ENCODE measurements at regions not wholly inside any gene's neighbourhood (a gene's known extent, or its start where the extent isn't known, plus 50 kb on each side); places are given as distances from the start of the nearest gene placed in this dataset.

GRCh38 chr2:16493788-16494187 is 171.8 kb downstream of the CYRIA start:
- TF ChIP-seq FOXK2 (IDR thresholded peaks at IDR 0.05) (no peak), FOXM1 (IDR thresholded peaks at IDR 0.05; ENCODE audit: borderline replicate concordance) (no peak), ELF4 (IDR thresholded peaks at IDR 0.05) (no peak), NFRKB (IDR thresholded peaks at IDR 0.05) (no peak), LEF1 (IDR thresholded peaks at IDR 0.05; ENCODE audit: borderline replicate concordance) (no peak), CTBP1 (IDR thresholded peaks at IDR 0.05; ENCODE audit: borderline replicate concordance) (no peak), SUZ12 (IDR thresholded peaks at IDR 0.05) (no peak), FOXA1 (IDR thresholded peaks at IDR 0.05) (no peak), BHLHE40 (IDR thresholded peaks at IDR 0.05; ENCODE audit: borderline replicate concordance) (no peak), SP1 (IDR thresholded peaks at IDR 0.05) (no peak), HDGF (IDR thresholded peaks at IDR 0.05; ENCODE audit: borderline replicate concordance) (no peak), TARDBP (IDR thresholded peaks at IDR 0.05) (no peak), PKNOX1 (IDR thresholded peaks at IDR 0.05) (no peak), L3MBTL2 (conservative IDR thresholded peaks at IDR 0.05) (no peak), ZNF384 (IDR thresholded peaks at IDR 0.05) (no peak), ARNT (IDR thresholded peaks at IDR 0.05) (no peak)
- ChIA-PET CTCF (no interaction called here), POLR2A (no interaction called here)
- no peak for DNase-seq (ENCODE audit: extremely low spot score)

- no peak for DNase-seq (ENCODE audit: extremely low spot score)
- CTCF ChIA-PET: no interaction called here
- POLR2A ChIA-PET: no interaction called here
- TF ChIP-seq ARNT (IDR thresholded peaks at IDR 0.05) (no peak), FOXM1 (IDR thresholded peaks at IDR 0.05; ENCODE audit: borderline replicate concordance) (no peak)
These were observed 177.9 kb downstream of the CYRIA start for GRCh38 chr2:16487686-16488085.

GRCh38 chr2:16485251-16485650 is 180.4 kb downstream of the CYRIA start:
- no peak for TF ChIP-seq FOXA1 (IDR thresholded peaks at IDR 0.05)
- no peak for TF ChIP-seq L3MBTL2 (conservative IDR thresholded peaks at IDR 0.05)
- DNase-seq (ENCODE audit: extremely low spot score): no peak
- ChIA-PET POLR2A (no interaction called here), CTCF (no interaction called here)

- DNase-seq (ENCODE audit: extremely low spot score): no peak
- TF ChIP-seq TARDBP (IDR thresholded peaks at IDR 0.05) (no peak), LEF1 (IDR thresholded peaks at IDR 0.05; ENCODE audit: borderline replicate concordance) (no peak)
- ChIA-PET POLR2A (no interaction called here), CTCF (no interaction called here)
These were observed 183.2 kb downstream of the CYRIA start for GRCh38 chr2:16482460-16482859.

GRCh38 chr2:16481351-16481750 is 184.3 kb downstream of the CYRIA start:
- ChIA-PET POLR2A (no interaction called here), CTCF (no interaction called here)
- no peak for TF ChIP-seq FOXA1 (IDR thresholded peaks at IDR 0.05)
- TF ChIP-seq CTBP1 (IDR thresholded peaks at IDR 0.05; ENCODE audit: borderline replicate concordance): no peak
- no peak for TF ChIP-seq ARNT (IDR thresholded peaks at IDR 0.05)
- no peak for TF ChIP-seq NFRKB (IDR thresholded peaks at IDR 0.05)
- no peak for TF ChIP-seq FOXK2 (IDR thresholded peaks at IDR 0.05)
- no peak for TF ChIP-seq TARDBP (IDR thresholded peaks at IDR 0.05)
- no peak for TF ChIP-seq HDGF (IDR thresholded peaks at IDR 0.05; ENCODE audit: borderline replicate concordance)
- no peak for TF ChIP-seq PKNOX1 (IDR thresholded peaks at IDR 0.05)
- TF ChIP-seq FOXM1 (IDR thresholded peaks at IDR 0.05; ENCODE audit: borderline replicate concordance): no peak
- no peak for TF ChIP-seq SP1 (IDR thresholded peaks at IDR 0.05)
- no peak for TF ChIP-seq LEF1 (IDR thresholded peaks at IDR 0.05; ENCODE audit: borderline replicate concordance)
- TF ChIP-seq ELF4 (IDR thresholded peaks at IDR 0.05): no peak
- no peak for TF ChIP-seq BHLHE40 (IDR thresholded peaks at IDR 0.05; ENCODE audit: borderline replicate concordance)
- no peak for TF ChIP-seq ZNF384 (IDR thresholded peaks at IDR 0.05)
- TF ChIP-seq SUZ12 (IDR thresholded peaks at IDR 0.05): no peak
- TF ChIP-seq L3MBTL2 (conservative IDR thresholded peaks at IDR 0.05): no peak
- no peak for DNase-seq (ENCODE audit: extremely low spot score)

GRCh38 chr2:16479721-16480120 is 185.9 kb downstream of the CYRIA start:
- ChIA-PET POLR2A (no interaction called here), CTCF (no interaction called here)
- no peak for DNase-seq (ENCODE audit: extremely low spot score)
- no peak for TF ChIP-seq TARDBP (IDR thresholded peaks at IDR 0.05)
- no peak for TF ChIP-seq LEF1 (IDR thresholded peaks at IDR 0.05; ENCODE audit: borderline replicate concordance)
- no peak for TF ChIP-seq FOXM1 (IDR thresholded peaks at IDR 0.05; ENCODE audit: borderline replicate concordance)
- TF ChIP-seq HDGF (IDR thresholded peaks at IDR 0.05; ENCODE audit: borderline replicate concordance): no peak

- TF ChIP-seq SUZ12 (IDR thresholded peaks at IDR 0.05): no peak
- no peak for TF ChIP-seq FOXK2 (IDR thresholded peaks at IDR 0.05)
- no peak for TF ChIP-seq ZNF384 (IDR thresholded peaks at IDR 0.05)
- no peak for TF ChIP-seq ARNT (IDR thresholded peaks at IDR 0.05)
- no peak for TF ChIP-seq SP1 (IDR thresholded peaks at IDR 0.05)
- no peak for TF ChIP-seq L3MBTL2 (conservative IDR thresholded peaks at IDR 0.05)
- no peak for TF ChIP-seq FOXM1 (IDR thresholded peaks at IDR 0.05; ENCODE audit: borderline replicate concordance)
- TF ChIP-seq ELF4 (IDR thresholded peaks at IDR 0.05): no peak
- no peak for TF ChIP-seq CTBP1 (IDR thresholded peaks at IDR 0.05; ENCODE audit: borderline replicate concordance)
- no peak for TF ChIP-seq FOXA1 (IDR thresholded peaks at IDR 0.05)
- no peak for TF ChIP-seq TARDBP (IDR thresholded peaks at IDR 0.05)
- TF ChIP-seq BHLHE40 (IDR thresholded peaks at IDR 0.05; ENCODE audit: borderline replicate concordance): no peak
- TF ChIP-seq LEF1 (IDR thresholded peaks at IDR 0.05; ENCODE audit: borderline replicate concordance): no peak
- no peak for TF ChIP-seq HDGF (IDR thresholded peaks at IDR 0.05; ENCODE audit: borderline replicate concordance)
- TF ChIP-seq NFRKB (IDR thresholded peaks at IDR 0.05): no peak
- no peak for TF ChIP-seq PKNOX1 (IDR thresholded peaks at IDR 0.05)
- ChIA-PET POLR2A (no interaction called here), CTCF (no interaction called here)
- DNase-seq (ENCODE audit: extremely low spot score): no peak
These were observed 187.0 kb downstream of the CYRIA start for GRCh38 chr2:16478434-16479210.
